ENCODE measurements at regions not wholly inside any gene's neighbourhood (a gene's known extent, or its start where the extent isn't known, plus 50 kb on each side); places are given as distances from the start of the nearest gene placed in this dataset.
"Not testable (repeated sequence)": the region's sequence is repeated elsewhere in the genome, so short reads cannot be mapped to it uniquely, and the experiment has no call there.

DNA sequence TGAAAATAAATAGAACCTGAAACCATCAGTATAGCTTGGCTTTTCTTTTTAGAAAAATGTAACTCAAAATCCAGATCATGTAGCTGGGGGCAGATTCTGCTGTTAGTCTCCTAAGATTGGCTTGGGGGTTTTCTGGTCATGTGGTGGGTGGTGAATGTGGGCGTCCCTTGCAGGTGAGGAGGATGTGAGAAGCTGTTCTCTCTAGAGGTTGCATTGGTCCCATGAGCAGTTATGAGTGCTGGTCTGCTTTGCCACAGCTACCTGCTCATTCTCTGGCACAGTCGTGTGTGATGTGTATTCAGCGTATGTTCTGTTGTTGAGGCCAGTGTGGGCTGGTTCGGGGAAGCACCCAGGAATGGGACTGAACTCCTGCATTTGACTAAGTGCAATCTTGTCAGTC lies 466.8 kb downstream of the DIRAS2 start:
- no peaks in the 10 kb centered on the region for H3K4me1 Mint-ChIP-seq
- H3K9me3 Mint-ChIP-seq, result peaks cover under 1% of the 10 kb centered on the region
- ATAC-seq, result no peak
- H3K4me3 Mint-ChIP-seq, result no peak overlapping the region
- no peaks in the 10 kb centered on the region for H3K36me3 Mint-ChIP-seq
- no peak for DNase-seq (ENCODE audit: low spot score in 2 of 2)
- H3K27ac Mint-ChIP-seq, result no peak overlapping the region

- Mint-ChIP-seq H3K27ac (no peak overlapping the region), H3K9me3 (no peaks in the 10 kb centered on the region), H3K4me1 (no peaks in the 10 kb centered on the region), H3K4me3 (no peak overlapping the region), H3K36me3 (no peaks in the 10 kb centered on the region)
- ATAC-seq, result no peak
- DNase-seq (ENCODE audit: low spot score in 2 of 2), result no peak
Observed at GRCh38 chr9:90176901-90177300, 465.7 kb downstream of the DIRAS2 start.

GRCh38 chr9:90180381-90180780 lies 462.2 kb downstream of the DIRAS2 start:
- ATAC-seq (no peak), DNase-seq (ENCODE audit: low spot score in 2 of 2) (no peak)
- Mint-ChIP-seq H3K4me1 (no peaks in the 10 kb centered on the region), H3K9me3 (no peaks in the 10 kb centered on the region), H3K4me3 (no peak overlapping the region), H3K36me3 (no peaks in the 10 kb centered on the region), H3K27ac (no peak overlapping the region)

DNA sequence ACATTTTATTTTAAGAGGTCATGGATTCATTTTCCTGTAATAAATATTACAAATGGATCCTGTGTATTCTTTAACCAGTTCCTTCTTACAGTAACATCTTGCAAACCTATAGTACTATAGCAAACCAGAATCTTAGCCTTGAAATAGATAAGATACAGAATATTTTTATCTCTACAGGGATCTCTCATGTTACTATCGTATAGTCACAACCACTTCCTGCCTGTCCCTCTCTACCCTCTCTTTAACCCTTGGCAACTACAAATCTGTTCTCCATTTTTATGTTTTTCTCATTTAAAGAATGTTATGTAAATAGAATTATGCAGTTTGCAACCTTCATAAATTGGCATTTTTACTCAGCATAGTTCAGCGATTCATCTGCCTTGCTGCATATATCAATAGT lies 454.0 kb downstream of the DIRAS2 start:
- no peaks in the 10 kb centered on the region for H3K36me3 Mint-ChIP-seq
- no peak for ATAC-seq
- no peak overlapping the region for H3K27ac Mint-ChIP-seq
- no peaks in the 10 kb centered on the region for H3K4me1 Mint-ChIP-seq
- no peak for DNase-seq (ENCODE audit: low spot score in 2 of 2)
- H3K4me3 Mint-ChIP-seq, result no peak overlapping the region
- H3K9me3 Mint-ChIP-seq, result no peaks in the 10 kb centered on the region

- ATAC-seq (no peak), DNase-seq (ENCODE audit: low spot score in 2 of 2) (no peak)
- Mint-ChIP-seq H3K36me3 (no peaks in the 10 kb centered on the region), H3K9me3 (no peaks in the 10 kb centered on the region), H3K27ac (no peak overlapping the region), H3K4me1 (no peaks in the 10 kb centered on the region), H3K4me3 (no peak overlapping the region)
Observed at GRCh38 chr9:90189306-90189705, 453.3 kb downstream of the DIRAS2 start.

DNA sequence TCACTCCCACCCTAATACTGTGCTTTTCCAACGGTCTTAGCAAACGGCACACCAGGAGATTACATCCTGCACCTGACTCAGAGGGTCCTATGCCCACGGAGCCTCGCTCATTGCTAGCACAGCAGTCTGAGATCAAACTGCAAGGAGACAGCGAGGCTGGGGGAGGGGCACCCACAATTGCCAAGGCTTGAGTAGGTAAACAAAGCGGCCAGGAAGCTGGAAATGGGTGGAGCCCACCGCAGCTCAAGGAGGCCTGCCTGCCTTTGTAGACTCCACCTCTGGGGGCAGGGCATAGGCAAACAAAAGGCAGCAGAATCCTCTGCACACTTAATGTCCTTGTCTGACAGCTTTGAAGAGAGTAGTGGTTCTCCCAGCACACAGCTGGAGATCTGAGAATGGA lies 450.2 kb downstream of the DIRAS2 start:
- ATAC-seq; H3K27ac Mint-ChIP-seq; H3K9me3 Mint-ChIP-seq; DNase-seq (ENCODE audit: low spot score in 2 of 2); H3K4me3 Mint-ChIP-seq; H3K4me1 Mint-ChIP-seq; H3K36me3 Mint-ChIP-seq: not testable (repeated sequence)

DNA sequence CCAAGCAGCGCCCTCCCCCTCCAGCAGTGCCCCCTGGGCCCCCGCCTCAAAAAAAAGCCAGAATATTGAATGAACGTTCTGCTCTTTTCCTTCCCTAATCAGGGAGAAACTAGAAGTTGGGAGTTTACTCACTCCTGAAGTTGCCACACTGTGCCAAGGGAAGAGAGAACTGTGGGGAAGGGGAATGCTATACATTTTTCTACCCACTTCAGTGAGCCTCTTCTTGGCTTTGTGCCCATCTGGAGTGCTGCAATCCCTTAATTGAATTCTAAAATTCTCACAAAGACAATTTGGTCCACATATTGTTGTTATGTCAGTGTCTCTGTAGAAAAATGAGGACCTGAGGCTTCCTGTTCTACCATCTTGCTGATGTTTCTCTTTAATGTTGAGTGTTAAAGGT lies 443.7 kb downstream of the DIRAS2 start:
- H3K27ac Mint-ChIP-seq, result no peak overlapping the region
- H3K4me1 Mint-ChIP-seq, result no peaks in the 10 kb centered on the region
- no peaks in the 10 kb centered on the region for H3K36me3 Mint-ChIP-seq
- DNase-seq (ENCODE audit: low spot score in 2 of 2) (no peak), ATAC-seq (no peak)
- H3K4me3 Mint-ChIP-seq, result no peak overlapping the region
- peaks cover 9% of the 10 kb centered on the region for H3K9me3 Mint-ChIP-seq

GRCh38 chr9:90201766-90202165 lies 440.9 kb downstream of the DIRAS2 start:
- ATAC-seq (no peak), DNase-seq (ENCODE audit: low spot score in 2 of 2) (no peak)
- H3K36me3 Mint-ChIP-seq, result no peaks in the 10 kb centered on the region
- no peak overlapping the region for H3K4me3 Mint-ChIP-seq
- peaks cover 5% of the 10 kb centered on the region for H3K9me3 Mint-ChIP-seq
- no peaks in the 10 kb centered on the region for H3K4me1 Mint-ChIP-seq
- no peak overlapping the region for H3K27ac Mint-ChIP-seq

- ATAC-seq, result no peak
Observed at GRCh38 chr9:90204128-90204831, 438.3 kb downstream of the DIRAS2 start.

DNA sequence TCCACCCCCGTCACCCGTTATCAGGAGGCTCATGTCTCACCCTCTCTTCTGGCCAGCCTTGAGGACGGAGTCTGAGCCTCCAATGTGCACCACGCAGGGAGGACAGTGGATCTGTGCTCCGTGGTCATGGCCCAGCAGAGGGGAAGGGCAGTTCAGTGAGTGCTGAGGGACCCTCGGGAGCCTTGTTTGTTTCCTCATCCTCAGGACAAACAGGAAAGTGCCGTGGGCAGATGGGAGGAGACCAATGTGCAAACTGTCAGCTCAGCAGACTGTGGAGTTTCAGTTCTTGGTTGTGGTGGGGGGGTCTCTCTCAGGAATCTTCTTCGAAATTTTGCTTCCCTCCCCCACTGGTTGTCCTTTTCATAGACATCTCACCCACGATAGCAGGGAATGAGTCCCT lies 429.6 kb downstream of the DIRAS2 start:
- not testable (repeated sequence) for H3K36me3 Mint-ChIP-seq; H3K27ac Mint-ChIP-seq; H3K4me3 Mint-ChIP-seq; H3K9me3 Mint-ChIP-seq; H3K4me1 Mint-ChIP-seq; DNase-seq (ENCODE audit: low spot score in 2 of 2); ATAC-seq

More at GRCh38 chr9:90204128-90204831, 438.3 kb downstream of the DIRAS2 start:
- Mint-ChIP-seq H3K4me3 (no peak overlapping the region), H3K27ac (no peak overlapping the region), H3K9me3 (no peaks in the 10 kb centered on the region), H3K4me1 (no peaks in the 10 kb centered on the region), H3K36me3 (no peaks in the 10 kb centered on the region)
- no peak for DNase-seq (ENCODE audit: low spot score in 2 of 2)

DNA sequence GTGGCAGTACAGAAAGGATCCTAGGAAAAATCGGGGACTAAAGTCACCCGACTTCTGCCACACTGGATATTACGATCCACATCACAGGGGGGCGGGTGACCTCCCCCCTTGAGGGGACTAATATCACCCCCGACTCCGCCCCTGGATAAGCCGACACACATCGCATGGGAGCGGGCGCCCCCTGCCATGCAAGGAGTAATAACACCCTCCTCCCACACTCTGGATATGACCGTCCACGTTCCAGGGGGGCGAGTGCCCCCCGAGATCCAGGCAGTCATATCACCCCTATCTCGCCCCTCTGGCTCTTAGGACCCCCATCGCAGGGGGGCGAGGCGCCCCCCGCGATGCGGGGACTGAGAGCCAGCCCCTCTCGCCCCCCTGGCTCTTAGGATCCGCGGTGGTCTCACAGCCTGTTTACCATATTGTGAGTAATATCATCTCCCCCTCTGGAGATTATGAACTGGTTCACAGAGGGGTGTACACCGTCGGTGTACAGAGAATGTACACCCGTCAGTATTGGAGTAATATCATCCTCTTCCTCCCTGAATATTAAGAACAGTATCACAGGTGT lies 423.0 kb downstream of the DIRAS2 start:
- H3K36me3 Mint-ChIP-seq, result no peaks in the 10 kb centered on the region

DNA sequence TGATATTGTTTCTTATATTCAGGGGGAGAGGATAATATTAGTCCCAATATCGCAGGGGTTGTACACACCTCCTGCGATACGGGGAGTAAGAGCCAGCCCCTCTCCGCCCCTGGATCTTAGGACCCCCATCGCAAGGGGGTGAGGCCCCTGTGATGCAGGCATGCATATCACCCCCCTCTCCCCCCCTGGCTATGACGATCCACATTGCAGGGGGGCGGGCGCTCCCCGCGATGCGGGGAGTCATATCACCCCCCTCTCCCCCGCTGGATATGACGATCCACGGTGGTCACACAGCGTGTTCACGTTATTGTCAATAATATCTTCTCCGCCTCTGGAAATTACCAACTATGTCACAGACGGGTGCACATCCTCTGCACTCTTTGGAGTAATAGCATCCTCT lies 420.7 kb downstream of the DIRAS2 start:
- DNase-seq (ENCODE audit: low spot score in 2 of 2), result peak in 1 of 2 donors; percentile 62
- H3K4me1 Mint-ChIP-seq, H3K27ac Mint-ChIP-seq, H3K36me3 Mint-ChIP-seq, H3K9me3 Mint-ChIP-seq, H3K4me3 Mint-ChIP-seq, ATAC-seq: not testable (repeated sequence)

More for the DNA sequence above, 423.0 kb downstream of the DIRAS2 start:
- ATAC-seq (peak; percentile 58), DNase-seq (ENCODE audit: low spot score in 2 of 2) (peak in 1 of 2 donors; percentile 67)
- no peaks in the 10 kb centered on the region for H3K9me3 Mint-ChIP-seq
- H3K27ac Mint-ChIP-seq, result no peak overlapping the region
- H3K4me3 Mint-ChIP-seq, result no peak overlapping the region
- no peaks in the 10 kb centered on the region for H3K4me1 Mint-ChIP-seq

DNA sequence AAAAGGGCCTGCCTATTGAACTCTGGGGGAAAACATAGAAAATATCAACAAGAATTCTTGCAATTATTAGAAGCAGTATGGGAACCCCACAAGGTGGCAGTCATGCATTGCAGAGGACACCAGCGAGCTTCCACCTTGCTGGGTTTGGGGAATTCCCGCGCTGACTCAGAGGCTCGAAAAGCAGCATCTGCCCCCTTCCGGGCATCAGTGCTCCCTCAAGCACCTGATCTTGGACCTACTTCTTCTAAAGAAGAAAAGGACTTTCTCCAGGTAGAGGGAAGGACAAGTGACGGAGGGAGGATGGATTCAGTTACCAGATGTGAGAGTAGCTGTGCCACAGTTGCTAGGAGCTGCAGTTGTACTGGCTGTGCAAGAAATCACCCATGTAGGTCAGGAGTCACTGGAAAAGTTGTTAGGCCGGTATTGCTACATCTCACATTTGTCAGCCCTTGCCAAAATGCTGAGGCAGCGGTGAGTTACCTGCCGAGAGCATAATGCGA lies 415.7 kb downstream of the DIRAS2 start:
- not testable (repeated sequence) for H3K36me3 Mint-ChIP-seq, ATAC-seq, H3K9me3 Mint-ChIP-seq, H3K4me1 Mint-ChIP-seq, H3K27ac Mint-ChIP-seq, H3K4me3 Mint-ChIP-seq
- DNase-seq (ENCODE audit: low spot score in 2 of 2), result peak; percentile 18 to 67

DNA sequence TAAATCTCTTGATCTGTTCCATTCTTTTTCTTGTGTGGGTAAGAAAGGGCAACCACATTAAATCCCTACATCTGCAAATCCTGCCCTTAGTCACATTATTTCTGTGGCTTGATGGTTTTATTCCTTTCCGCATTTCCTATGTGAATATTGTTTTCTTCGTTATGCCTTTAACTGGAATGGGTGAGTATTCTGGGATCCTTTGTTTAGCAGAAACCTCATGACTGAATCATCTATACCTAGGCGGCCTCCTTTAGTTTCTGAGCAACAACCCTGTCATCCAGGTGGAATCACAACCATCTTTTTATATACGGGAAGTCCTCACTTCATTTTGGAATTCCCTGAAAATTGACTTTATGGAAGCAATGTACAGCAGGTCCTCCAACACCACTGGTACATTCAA lies 409.5 kb downstream of the DIRAS2 start:
- not testable (repeated sequence) for ATAC-seq; H3K4me1 Mint-ChIP-seq; DNase-seq (ENCODE audit: low spot score in 2 of 2); H3K9me3 Mint-ChIP-seq; H3K36me3 Mint-ChIP-seq; H3K4me3 Mint-ChIP-seq; H3K27ac Mint-ChIP-seq

- Mint-ChIP-seq H3K4me1 (no peaks in the 10 kb centered on the region), H3K27ac (no peak overlapping the region), H3K4me3 (no peak overlapping the region), H3K9me3 (no peaks in the 10 kb centered on the region), H3K36me3 (no peaks in the 10 kb centered on the region)
- no peak for DNase-seq (ENCODE audit: low spot score in 2 of 2)
- ATAC-seq, result no peak
Observed at GRCh38 chr9:90240541-90240940, 402.1 kb downstream of the DIRAS2 start.

- H3K4me3 Mint-ChIP-seq, result no peak overlapping the region
- DNase-seq (ENCODE audit: low spot score in 2 of 2) (no peak), ATAC-seq (no peak)
- H3K9me3 Mint-ChIP-seq, result no peaks in the 10 kb centered on the region
- H3K4me1 Mint-ChIP-seq, result no peaks in the 10 kb centered on the region
- no peaks in the 10 kb centered on the region for H3K36me3 Mint-ChIP-seq
- no peak overlapping the region for H3K27ac Mint-ChIP-seq
Observed at GRCh38 chr9:90245661-90246060, 397.0 kb downstream of the DIRAS2 start.

Data from stimulated activated effector memory CD8-positive, alpha-beta T cell treated with anti-CD3 and anti-CD28 coated beads, Interleukin-12 subunit alpha, Interleukin-12 subunit beta, amount 100 ng/mL, for 72 hours (primary cell).